K562 (cell line): ENCODE measurements at regions not wholly inside any gene's neighbourhood (a gene's known extent, or its start where the extent isn't known, plus 50 kb on each side); places are given as distances from the start of the nearest gene placed in this dataset.

ENCODE experiments used
- ETS1 ChIP-seq: conservative IDR thresholded peaks from 2 replicates; pipeline ENCODE4 v1.6.1; 2011; ENCODE audit warnings: low read depth, mild to moderate bottlenecking, low read length; ENCODE audit not compliant: control insufficient read depth
- ETV6 ChIP-seq, 3 experiments: fragments of 150-350 bp in 1 of 3; sonication (generic) in 1 of 3; formaldehyde crosslinking in 1 of 3; IDR thresholded peaks; 2 replicates each; pipeline versions ENCODE4 v1.6.1 to v1.8.0; 2014 to 2022; ENCODE audit warnings: borderline replicate concordance in 2 of 3, low read depth in 2 of 3, antibody characterized with exemption in 1 of 3, low read length in 1 of 3, mild to moderate bottlenecking in 1 of 3, missing genetic modification reagents in 1 of 3
- JUND ChIP-seq, 2 experiments: IDR thresholded peaks; 2 replicates in 1 of 2; 3 replicates in 1 of 2; pipeline ENCODE4 v1.6.1; 2011; ENCODE audit warnings: borderline replicate concordance in 2 of 2, low read depth in 2 of 2, low read length in 2 of 2, improper control_type of control experiment in 1 of 2, missing biosample characterization in 1 of 2, missing genetic modification characterization in 1 of 2, missing genetic modification reagents in 1 of 2
- MAZ ChIP-seq, 2 experiments: fragments of 450-650 bp in 1 of 2; sonication (generic) in 1 of 2; formaldehyde crosslinking; IDR thresholded peaks in 1 of 2; conservative IDR thresholded peaks in 1 of 2; 2 replicates each; pipeline versions ENCODE4 v1.4.0 to v1.5.0; 2020; ENCODE audit warnings: mild to moderate bottlenecking in 1 of 2, missing genetic modification reagents in 1 of 2
- MEF2A ChIP-seq: IDR thresholded peaks from 2 replicates; pipeline ENCODE4 v1.6.1; 2011; ENCODE audit warnings: low read depth, mild to moderate bottlenecking, low read length, moderate library complexity; ENCODE audit not compliant: control insufficient read depth
- NCOA6 ChIP-seq: fragments of 450-650 bp; IDR thresholded peaks from 2 replicates; pipeline ENCODE4 v1.6.1; 2017; ENCODE audit warnings: mild to moderate bottlenecking
- PTTG1 ChIP-seq: fragments of 450-650 bp; IDR thresholded peaks from 2 replicates; pipeline ENCODE4 v1.6.1; 2016; ENCODE audit warnings: low read depth, mild to moderate bottlenecking, missing genetic modification characterization, missing compliant biosample characterization
- SAP30 ChIP-seq: fragments of 200-600 bp; sonication (generic); IDR thresholded peaks from 2 replicates; pipeline ENCODE4 v1.6.1; 2012; ENCODE audit warnings: borderline replicate concordance, low read depth, mild to moderate bottlenecking, moderate library complexity, low read length, control low read depth, inconsistent platforms; ENCODE audit not compliant: insufficient read depth, poor library complexity, severe bottlenecking
- ZNF253 ChIP-seq: fragments of 250-450 bp; sonication (Bioruptor Pico); conservative IDR thresholded peaks from 2 replicates; pipeline ENCODE4 v1.6.1; 2021; ENCODE audit warnings: mild to moderate bottlenecking
- TF ChIP-seq, protein P1 (sequence below): sonication (generic); formaldehyde crosslinking; IDR thresholded peaks from 2 replicates; pipeline ENCODE4 v1.8.1; 2023; ENCODE audit warnings: mild to moderate bottlenecking, missing genetic modification reagents

DNA sequence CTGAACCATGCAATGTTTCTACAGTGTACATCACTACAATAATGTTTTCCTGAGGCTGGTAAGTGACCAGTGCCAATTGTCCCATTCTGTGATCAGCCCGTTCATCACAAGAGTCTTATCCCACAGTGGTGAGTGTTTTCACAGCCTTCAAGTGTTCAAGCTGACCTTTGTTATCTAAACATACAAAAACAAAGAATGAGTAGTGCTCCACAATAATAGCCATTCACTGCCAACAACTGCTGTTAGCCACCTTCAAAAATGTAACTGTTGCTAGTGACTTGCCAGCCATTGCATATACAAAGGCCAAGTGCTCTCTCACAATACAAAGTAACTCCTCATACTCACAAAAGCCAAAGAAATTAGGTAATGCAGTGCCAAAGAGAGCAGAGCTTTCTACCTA is 1084.1 kb downstream of the FAM133A start (continued):
- no peak for TF ChIP-seq ETS1
- TF ChIP-seq ZNF253 (CRISPR knock-in tag): no peak
- no peak for TF ChIP-seq PTTG1 (tag)
- no peak for TF ChIP-seq NCOA6
- TF ChIP-seq, protein P1, sequence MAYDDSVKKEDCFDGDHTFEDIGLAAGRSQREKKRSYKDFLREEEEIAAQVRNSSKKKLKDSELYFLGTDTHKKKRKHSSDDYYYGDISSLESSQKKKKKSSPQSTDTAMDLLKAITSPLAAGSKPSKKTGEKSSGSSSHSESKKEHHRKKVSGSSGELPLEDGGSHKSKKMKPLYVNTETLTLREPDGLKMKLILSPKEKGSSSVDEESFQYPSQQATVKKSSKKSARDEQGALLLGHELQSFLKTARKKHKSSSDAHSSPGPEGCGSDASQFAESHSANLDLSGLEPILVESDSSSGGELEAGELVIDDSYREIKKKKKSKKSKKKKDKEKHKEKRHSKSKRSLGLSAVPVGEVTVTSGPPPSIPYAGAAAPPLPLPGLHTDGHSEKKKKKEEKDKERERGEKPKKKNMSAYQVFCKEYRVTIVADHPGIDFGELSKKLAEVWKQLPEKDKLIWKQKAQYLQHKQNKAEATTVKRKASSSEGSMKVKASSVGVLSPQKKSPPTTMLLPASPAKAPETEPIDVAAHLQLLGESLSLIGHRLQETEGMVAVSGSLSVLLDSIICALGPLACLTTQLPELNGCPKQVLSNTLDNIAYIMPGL (CRISPR knock-in tag): no peak
- no peak for TF ChIP-seq ETV6 (IDR thresholded peaks at IDR 0.05; ENCODE audit: borderline replicate concordance in 1 of 2, low read depth in 2 of 2, low read length in 1 of 2)
- TF ChIP-seq ETV6 (CRISPR knock-in tag; IDR thresholded peaks at IDR 0.05; ENCODE audit: borderline replicate concordance): no peak
- no peak for TF ChIP-seq JUND (IDR thresholded peaks at IDR 0.05; ENCODE audit: borderline replicate concordance, low read depth, low read length)
- TF ChIP-seq JUND (tag; IDR thresholded peaks at IDR 0.05; ENCODE audit: borderline replicate concordance, low read depth, low read length): no peak
- TF ChIP-seq MAZ (CRISPR knock-in tag; conservative IDR thresholded peaks at IDR 0.05 in 1 of 2, IDR thresholded peaks at IDR 0.05 in 1 of 2): no peak
- TF ChIP-seq MEF2A: no peak
- no peak for TF ChIP-seq SAP30
